SK-N-SH (cell line): ENCODE measurements at regions not wholly inside any gene's neighbourhood (a gene's known extent, or its start where the extent isn't known, plus 50 kb on each side); places are given as distances from the start of the nearest gene placed in this dataset.
A peak's percentile ranks its signal among the peaks of the same experiment; 100 is the strongest.

Source experiments
- CTCF ChIA-PET: fragments of 300-600, 350-600 bp; formaldehyde crosslinking; extraction: SDS; loops from one replicate; lab custom pipeline; 2021; lab: Yijun Ruan, JAX
- POLR2A ChIA-PET: fragments of 350-600 bp; sonication (Branson Sonifier 250); formaldehyde crosslinking; extraction: SDS; loops from one replicate; lab custom pipeline; 2020; ENCODE audit warnings: antibody characterized with exemption, inconsistent platforms; lab: Yijun Ruan, JAX
- DNase-seq: peaks from one replicate; pipeline ENCODE4 v3.0.0; 2012
- H2AFZ ChIP-seq: fragments of 200-600 bp; sonication (generic); 2 replicates; pipeline ENCODE4 v1.8.1; 2016; ENCODE audit warnings: antibody characterized with exemption, mild to moderate bottlenecking, low read depth
- H3F3A ChIP-seq: fragments of 200-600 bp; sonication (generic); replicated peaks from 2 replicates; pipeline ENCODE3; 2016; ENCODE audit warnings: antibody characterized with exemption, mild to moderate bottlenecking; ENCODE audit not compliant: insufficient read depth
- H3K27ac ChIP-seq, 2 experiments: fragments of 200-500 bp in 1 of 2; fragments of 200-600 bp in 1 of 2; sonication (Bioruptor generic) in 1 of 2; sonication (generic), shearing (Covaris generic) in 1 of 2; 2 replicates each; pipeline versions ENCODE4 v1.5.1 to v1.6.1; 2014 to 2016; ENCODE audit warnings: low read depth in 2 of 2, inconsistent platforms in 1 of 2, low read length in 1 of 2, mild to moderate bottlenecking in 1 of 2, mixed read lengths in 1 of 2
- H3K27me3 ChIP-seq: fragments of 200-600 bp; sonication (generic), shearing (Covaris generic); 2 replicates; pipeline ENCODE4 v1.6.1; 2016; ENCODE audit warnings: mixed run types; ENCODE audit not compliant: insufficient read depth
- H3K36me3 ChIP-seq, 2 experiments: fragments of 200-500 bp in 1 of 2; fragments of 200-600 bp in 1 of 2; sonication (Bioruptor generic) in 1 of 2; sonication (generic) in 1 of 2; replicated peaks in 1 of 2; 2 replicates each; pipeline versions ENCODE3 to v1.5.1; 2014 to 2016; ENCODE audit warnings: low read length in 1 of 2, mild to moderate bottlenecking in 1 of 2; ENCODE audit not compliant: insufficient read depth in 2 of 2, control insufficient read depth in 1 of 2
- H3K4me1 ChIP-seq, 2 experiments: fragments of 200-500 bp in 1 of 2; fragments of 200-600 bp in 1 of 2; sonication (Bioruptor generic) in 1 of 2; sonication (generic), shearing (Covaris generic) in 1 of 2; 2 replicates each; pipeline versions ENCODE4 v1.5.1 to v1.6.1; 2014 to 2016; ENCODE audit warnings: low read depth in 1 of 2, low read length in 1 of 2, mixed run types in 1 of 2; ENCODE audit not compliant: insufficient read depth in 2 of 2, control insufficient read depth in 1 of 2
- H3K4me2 ChIP-seq: fragments of 200-600 bp; sonication (generic), shearing (Covaris generic); 2 replicates; pipeline ENCODE4 v1.6.1; 2017; ENCODE audit warnings: mixed run types
- H3K4me3 ChIP-seq, 2 experiments: fragments of 200-500 bp in 1 of 2; fragments of 200-600 bp in 1 of 2; sonication (Bioruptor generic) in 1 of 2; sonication (generic), shearing (Covaris generic) in 1 of 2; 2 replicates each; pipeline versions ENCODE4 v1.5.1 to v1.8.1; 2014 to 2016; ENCODE audit warnings: low read depth in 2 of 2, inconsistent platforms in 1 of 2, low read length in 1 of 2, mild to moderate bottlenecking in 1 of 2, mixed read lengths in 1 of 2, moderate library complexity in 1 of 2
- H3K79me2 ChIP-seq: fragments of 200-600 bp; sonication (generic); 2 replicates; pipeline ENCODE4 v1.8.1; 2017; ENCODE audit warnings: mild to moderate bottlenecking; ENCODE audit not compliant: insufficient read depth
- H3K9ac ChIP-seq: fragments of 200-600 bp; sonication (generic); 2 replicates; pipeline ENCODE4 v1.6.1; 2017; ENCODE audit warnings: mixed run types
- H3K9me2 ChIP-seq: fragments of 200-600 bp; sonication (generic); 2 replicates; pipeline ENCODE4 v1.6.1; 2017; ENCODE audit warnings: mixed run types
- H3K9me3 ChIP-seq: fragments of 200-600 bp; sonication (generic); 2 replicates; pipeline ENCODE4 v1.6.1; 2017; ENCODE audit warnings: mixed run types, mild to moderate bottlenecking, moderate library complexity
- H4K20me1 ChIP-seq: fragments of 200-600 bp; sonication (generic); 2 replicates; pipeline ENCODE4 v1.6.1; 2017; ENCODE audit warnings: mild to moderate bottlenecking, mixed run types; ENCODE audit not compliant: insufficient read depth
- FOXJ3 ChIP-seq: sonication (generic); formaldehyde crosslinking; IDR thresholded peaks from 2 replicates; pipeline ENCODE4 v1.5.1; 2020; ENCODE audit warnings: mild to moderate bottlenecking, missing genetic modification reagents
- GATA2 ChIP-seq: sonication (generic); formaldehyde crosslinking; IDR thresholded peaks from 2 replicates; pipeline ENCODE4 v1.5.0; 2020; ENCODE audit warnings: mild to moderate bottlenecking, missing genetic modification reagents
- MXI1 ChIP-seq: IDR thresholded peaks from 2 replicates; pipeline ENCODE4 v1.6.1; 2012; ENCODE audit warnings: mild to moderate bottlenecking, low read depth, low read length, improper control_type of control experiment
- NFIC ChIP-seq: IDR thresholded peaks from 2 replicates; pipeline ENCODE4 v1.4.0; 2012; ENCODE audit warnings: borderline replicate concordance
- NRF1 ChIP-seq: IDR thresholded peaks from 2 replicates; pipeline ENCODE4 v1.6.1; 2012; ENCODE audit warnings: low read depth, mild to moderate bottlenecking, low read length
- POLR2AphosphoS5 ChIP-seq: IDR thresholded peaks from 2 replicates; pipeline ENCODE4 v1.6.1; 2012; ENCODE audit warnings: low read depth, low read length
- RAD21 ChIP-seq: IDR thresholded peaks from 2 replicates; pipeline ENCODE4 v1.6.1; 2012; ENCODE audit warnings: mild to moderate bottlenecking, low read length
- RXRA ChIP-seq: IDR thresholded peaks from 2 replicates; pipeline ENCODE4 v1.4.0; 2012; ENCODE audit warnings: low read depth, mild to moderate bottlenecking, borderline replicate concordance
- SIN3A ChIP-seq: IDR thresholded peaks from 2 replicates; pipeline ENCODE4 v1.6.1; 2012; ENCODE audit warnings: low read depth, mild to moderate bottlenecking, low read length, moderate library complexity, borderline replicate concordance
- SMC3 ChIP-seq: IDR thresholded peaks from 2 replicates; pipeline ENCODE4 v1.6.1; 2012; ENCODE audit warnings: low read depth, low read length, improper control_type of control experiment
- TCF12 ChIP-seq: IDR thresholded peaks from 2 replicates; pipeline ENCODE4 v1.4.0; 2012
- WGBS: methylation state at CpG from one replicate; pipeline ENCODE4 v1.1.6; 2017; ENCODE audit warnings: low lambda C conversion rate; 5-methylcytosine and 5-hydroxymethylcytosine counted together
- TF ChIP-seq, protein P1 (sequence below): IDR thresholded peaks from 2 replicates; pipeline ENCODE4; 2012
- TF ChIP-seq, protein P2 (sequence below): fragments of 150-350 bp; IDR thresholded peaks from 2 replicates; pipeline ENCODE4 v1.6.1; 2016; ENCODE audit warnings: mild to moderate bottlenecking, low read depth, low read length
- TF ChIP-seq, protein P3 (sequence below): IDR thresholded peaks from 2 replicates; pipeline ENCODE4 v1.6.1; 2012; ENCODE audit warnings: mild to moderate bottlenecking, low read depth, low read length, moderate library complexity
- TF ChIP-seq, protein P4 (sequence below): IDR thresholded peaks from 2 replicates; pipeline ENCODE4 v1.4.0; 2012; ENCODE audit warnings: low read depth, borderline replicate concordance
- TF ChIP-seq, protein P5 (sequence below): fragments of 200-600 bp; sonication (generic); IDR thresholded peaks from 2 replicates; pipeline ENCODE4 v1.6.1; 2017; ENCODE audit warnings: antibody characterized with exemption, mild to moderate bottlenecking, moderate library complexity

DNA sequence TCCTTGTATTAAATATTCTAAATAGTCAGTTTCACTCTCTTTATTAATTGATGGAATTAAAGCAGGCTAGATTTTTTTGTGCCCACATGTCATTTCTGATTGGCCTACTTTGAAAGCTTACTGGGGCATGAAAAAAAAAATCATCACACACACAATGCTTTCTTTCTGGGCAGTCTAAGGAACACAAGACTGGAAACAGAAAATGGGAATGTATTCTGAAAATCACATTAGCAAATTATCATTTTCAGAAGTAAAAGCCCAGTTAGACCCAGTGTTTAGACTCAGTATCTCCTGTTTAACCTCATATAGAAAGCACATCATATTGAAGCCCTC lies 339.4 kb downstream of the SPRY2 start:
- ChIA-PET CTCF (interaction anchor here (1.3 kb wide), 1 partner anchor 43 kb away, joined by 3 read pairs; no protein-coding TSS in a partner anchor), POLR2A (no interaction called here)
- peak overlapping the region; percentile 60; the same call in 1 of the 2 replicates for H2AFZ ChIP-seq
- peak overlapping the region; percentile 84 to 95 for H3K27ac ChIP-seq
- no peaks in the 10 kb centered on the region for H4K20me1 ChIP-seq
- peak overlapping the region; percentile 59 for H3K4me2 ChIP-seq
- peaks cover 34% of the 10 kb centered on the region for H3F3A ChIP-seq
- H3K27me3 ChIP-seq = no peaks in the 10 kb centered on the region
- peaks cover 12 to 29% of the 10 kb centered on the region in 2 experiments for H3K4me1 ChIP-seq
- no peak overlapping the region for H3K4me3 ChIP-seq
- H3K36me3 ChIP-seq = no peaks in the 10 kb centered on the region
- TF ChIP-seq NFIC (no peak; the same call in 1 of the 2 replicates), NRF1 (no peak), POLR2AphosphoS5 (peak; percentile 50), RXRA (peak; percentile 7; the same call in 1 of the 2 replicates), RAD21 (no peak), TCF12 (peak; percentile 30)
- TF ChIP-seq, protein P1, sequence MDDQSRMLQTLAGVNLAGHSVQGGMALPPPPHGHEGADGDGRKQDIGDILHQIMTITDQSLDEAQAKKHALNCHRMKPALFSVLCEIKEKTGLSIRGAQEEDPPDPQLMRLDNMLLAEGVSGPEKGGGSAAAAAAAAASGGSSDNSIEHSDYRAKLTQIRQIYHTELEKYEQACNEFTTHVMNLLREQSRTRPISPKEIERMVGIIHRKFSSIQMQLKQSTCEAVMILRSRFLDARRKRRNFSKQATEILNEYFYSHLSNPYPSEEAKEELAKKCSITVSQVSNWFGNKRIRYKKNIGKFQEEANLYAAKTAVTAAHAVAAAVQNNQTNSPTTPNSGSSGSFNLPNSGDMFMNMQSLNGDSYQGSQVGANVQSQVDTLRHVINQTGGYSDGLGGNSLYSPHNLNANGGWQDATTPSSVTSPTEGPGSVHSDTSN = peak; percentile 5; the same call in 1 of the 2 replicates
- DNase-seq = no peak
- no peak overlapping the region; the same call in 1 of the 2 replicates for H3K9ac ChIP-seq
- H3K79me2 ChIP-seq = no peaks in the 10 kb centered on the region
- no peaks in the 10 kb centered on the region for H3K9me3 ChIP-seq
- no peaks in the 10 kb centered on the region for H3K9me2 ChIP-seq

DNA sequence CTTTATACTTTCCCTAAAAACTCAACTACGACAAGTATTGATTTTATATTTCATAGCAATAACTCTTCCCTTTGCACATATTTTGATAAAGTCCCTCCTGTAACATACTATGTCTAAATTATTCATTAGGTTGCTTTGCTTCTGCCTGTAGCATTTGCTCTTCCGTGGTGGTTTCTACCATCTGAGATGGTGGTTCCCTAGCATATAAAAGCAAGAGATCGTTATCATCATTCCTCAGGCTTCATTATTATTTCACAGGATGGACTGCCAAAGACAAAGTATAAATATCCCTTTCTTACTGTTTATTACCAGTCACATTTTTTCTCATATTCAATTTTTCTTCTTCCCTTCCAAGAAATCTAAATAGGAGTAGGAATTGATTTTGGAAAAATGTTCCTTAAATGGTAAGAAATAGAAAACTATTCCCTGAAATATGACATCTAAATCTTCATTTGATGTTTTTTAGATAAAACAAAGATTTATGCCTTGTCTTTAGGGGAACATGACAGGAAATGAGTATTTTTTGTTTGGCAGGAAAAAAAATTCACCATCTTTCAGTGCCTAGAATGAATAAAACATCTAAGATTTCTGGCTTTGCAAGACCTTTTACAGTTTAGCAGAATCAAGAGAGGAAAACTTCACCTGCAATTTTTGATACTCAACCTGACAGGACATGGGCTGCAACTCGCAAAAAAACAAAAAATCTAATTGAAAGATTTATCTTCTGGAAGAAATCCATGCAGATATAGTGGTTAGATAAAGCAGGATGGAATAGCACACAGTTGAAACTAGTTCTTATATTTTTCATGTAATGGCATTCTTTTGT lies 340.0 kb downstream of the SPRY2 start:
- H3K4me2 ChIP-seq = peak overlapping the region; percentile 59
- H3K9me2 ChIP-seq = no peaks in the 10 kb centered on the region
- no peaks in the 10 kb centered on the region for H3K36me3 ChIP-seq
- no peak overlapping the region; the same call in 1 of the 2 replicates for H3K9ac ChIP-seq
- H3K4me3 ChIP-seq = no peak overlapping the region
- no peak overlapping the region for H2AFZ ChIP-seq
- H3K4me1 ChIP-seq = peaks cover 12 to 29% of the 10 kb centered on the region in 2 experiments
- CTCF ChIA-PET = no interaction called here
- no peaks in the 10 kb centered on the region for H3K9me3 ChIP-seq
- DNase-seq = no peak
- POLR2A ChIA-PET = no interaction called here
- no peaks in the 10 kb centered on the region for H4K20me1 ChIP-seq
- peaks cover 34% of the 10 kb centered on the region for H3F3A ChIP-seq
- peak overlapping the region; percentile 84 to 95 for H3K27ac ChIP-seq
- WGBS = 32% methylated on average over 4 of the region's 4 CpGs
- H3K79me2 ChIP-seq = no peaks in the 10 kb centered on the region
- H3K27me3 ChIP-seq = no peaks in the 10 kb centered on the region
- TF ChIP-seq, protein P2, sequence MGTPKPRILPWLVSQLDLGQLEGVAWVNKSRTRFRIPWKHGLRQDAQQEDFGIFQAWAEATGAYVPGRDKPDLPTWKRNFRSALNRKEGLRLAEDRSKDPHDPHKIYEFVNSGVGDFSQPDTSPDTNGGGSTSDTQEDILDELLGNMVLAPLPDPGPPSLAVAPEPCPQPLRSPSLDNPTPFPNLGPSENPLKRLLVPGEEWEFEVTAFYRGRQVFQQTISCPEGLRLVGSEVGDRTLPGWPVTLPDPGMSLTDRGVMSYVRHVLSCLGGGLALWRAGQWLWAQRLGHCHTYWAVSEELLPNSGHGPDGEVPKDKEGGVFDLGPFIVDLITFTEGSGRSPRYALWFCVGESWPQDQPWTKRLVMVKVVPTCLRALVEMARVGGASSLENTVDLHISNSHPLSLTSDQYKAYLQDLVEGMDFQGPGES = no peak
- TF ChIP-seq MXI1 = peak; percentile 50; the same call in 1 of the 2 replicates
- peak; percentile 93 for TF ChIP-seq NFIC
- TF ChIP-seq RAD21 = peak; percentile 17
- TF ChIP-seq GATA2 (CRISPR knock-in tag) = 0 out of 2 replicates have a peak, but pooled peaks have one; percentile 19
- TF ChIP-seq SIN3A = peak; percentile 70
- TF ChIP-seq SMC3 = no peak
- TF ChIP-seq RXRA = peak; percentile 72; the same call in 1 of the 2 replicates
- TF ChIP-seq FOXJ3 (CRISPR knock-in tag) = no peak
- TF ChIP-seq, protein P3, sequence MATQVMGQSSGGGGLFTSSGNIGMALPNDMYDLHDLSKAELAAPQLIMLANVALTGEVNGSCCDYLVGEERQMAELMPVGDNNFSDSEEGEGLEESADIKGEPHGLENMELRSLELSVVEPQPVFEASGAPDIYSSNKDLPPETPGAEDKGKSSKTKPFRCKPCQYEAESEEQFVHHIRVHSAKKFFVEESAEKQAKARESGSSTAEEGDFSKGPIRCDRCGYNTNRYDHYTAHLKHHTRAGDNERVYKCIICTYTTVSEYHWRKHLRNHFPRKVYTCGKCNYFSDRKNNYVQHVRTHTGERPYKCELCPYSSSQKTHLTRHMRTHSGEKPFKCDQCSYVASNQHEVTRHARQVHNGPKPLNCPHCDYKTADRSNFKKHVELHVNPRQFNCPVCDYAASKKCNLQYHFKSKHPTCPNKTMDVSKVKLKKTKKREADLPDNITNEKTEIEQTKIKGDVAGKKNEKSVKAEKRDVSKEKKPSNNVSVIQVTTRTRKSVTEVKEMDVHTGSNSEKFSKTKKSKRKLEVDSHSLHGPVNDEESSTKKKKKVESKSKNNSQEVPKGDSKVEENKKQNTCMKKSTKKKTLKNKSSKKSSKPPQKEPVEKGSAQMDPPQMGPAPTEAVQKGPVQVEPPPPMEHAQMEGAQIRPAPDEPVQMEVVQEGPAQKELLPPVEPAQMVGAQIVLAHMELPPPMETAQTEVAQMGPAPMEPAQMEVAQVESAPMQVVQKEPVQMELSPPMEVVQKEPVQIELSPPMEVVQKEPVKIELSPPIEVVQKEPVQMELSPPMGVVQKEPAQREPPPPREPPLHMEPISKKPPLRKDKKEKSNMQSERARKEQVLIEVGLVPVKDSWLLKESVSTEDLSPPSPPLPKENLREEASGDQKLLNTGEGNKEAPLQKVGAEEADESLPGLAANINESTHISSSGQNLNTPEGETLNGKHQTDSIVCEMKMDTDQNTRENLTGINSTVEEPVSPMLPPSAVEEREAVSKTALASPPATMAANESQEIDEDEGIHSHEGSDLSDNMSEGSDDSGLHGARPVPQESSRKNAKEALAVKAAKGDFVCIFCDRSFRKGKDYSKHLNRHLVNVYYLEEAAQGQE = no peak
- TF ChIP-seq, protein P4, sequence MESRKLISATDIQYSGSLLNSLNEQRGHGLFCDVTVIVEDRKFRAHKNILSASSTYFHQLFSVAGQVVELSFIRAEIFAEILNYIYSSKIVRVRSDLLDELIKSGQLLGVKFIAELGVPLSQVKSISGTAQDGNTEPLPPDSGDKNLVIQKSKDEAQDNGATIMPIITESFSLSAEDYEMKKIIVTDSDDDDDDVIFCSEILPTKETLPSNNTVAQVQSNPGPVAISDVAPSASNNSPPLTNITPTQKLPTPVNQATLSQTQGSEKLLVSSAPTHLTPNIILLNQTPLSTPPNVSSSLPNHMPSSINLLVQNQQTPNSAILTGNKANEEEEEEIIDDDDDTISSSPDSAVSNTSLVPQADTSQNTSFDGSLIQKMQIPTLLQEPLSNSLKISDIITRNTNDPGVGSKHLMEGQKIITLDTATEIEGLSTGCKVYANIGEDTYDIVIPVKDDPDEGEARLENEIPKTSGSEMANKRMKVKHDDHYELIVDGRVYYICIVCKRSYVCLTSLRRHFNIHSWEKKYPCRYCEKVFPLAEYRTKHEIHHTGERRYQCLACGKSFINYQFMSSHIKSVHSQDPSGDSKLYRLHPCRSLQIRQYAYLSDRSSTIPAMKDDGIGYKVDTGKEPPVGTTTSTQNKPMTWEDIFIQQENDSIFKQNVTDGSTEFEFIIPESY = peak; percentile 76; the same call in 1 of the 2 replicates
- TF ChIP-seq, protein P5, sequence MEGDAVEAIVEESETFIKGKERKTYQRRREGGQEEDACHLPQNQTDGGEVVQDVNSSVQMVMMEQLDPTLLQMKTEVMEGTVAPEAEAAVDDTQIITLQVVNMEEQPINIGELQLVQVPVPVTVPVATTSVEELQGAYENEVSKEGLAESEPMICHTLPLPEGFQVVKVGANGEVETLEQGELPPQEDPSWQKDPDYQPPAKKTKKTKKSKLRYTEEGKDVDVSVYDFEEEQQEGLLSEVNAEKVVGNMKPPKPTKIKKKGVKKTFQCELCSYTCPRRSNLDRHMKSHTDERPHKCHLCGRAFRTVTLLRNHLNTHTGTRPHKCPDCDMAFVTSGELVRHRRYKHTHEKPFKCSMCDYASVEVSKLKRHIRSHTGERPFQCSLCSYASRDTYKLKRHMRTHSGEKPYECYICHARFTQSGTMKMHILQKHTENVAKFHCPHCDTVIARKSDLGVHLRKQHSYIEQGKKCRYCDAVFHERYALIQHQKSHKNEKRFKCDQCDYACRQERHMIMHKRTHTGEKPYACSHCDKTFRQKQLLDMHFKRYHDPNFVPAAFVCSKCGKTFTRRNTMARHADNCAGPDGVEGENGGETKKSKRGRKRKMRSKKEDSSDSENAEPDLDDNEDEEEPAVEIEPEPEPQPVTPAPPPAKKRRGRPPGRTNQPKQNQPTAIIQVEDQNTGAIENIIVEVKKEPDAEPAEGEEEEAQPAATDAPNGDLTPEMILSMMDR = no peak
